GM20000 (cell line): ENCODE measurements at regions not wholly inside any gene's neighbourhood (a gene's known extent, or its start where the extent isn't known, plus 50 kb on each side); places are given as distances from the start of the nearest gene placed in this dataset.

Experiments
- DNase-seq: peaks from one replicate; pipeline ENCODE4 v3.0.0; 2012; ENCODE audit warnings: low spot score
- TF ChIP-seq, protein P1 (sequence below): IDR thresholded peaks from 2 replicates; pipeline ENCODE4 v1.5.1; 2012; ENCODE audit warnings: mild to moderate bottlenecking, control low read depth; ENCODE audit errors: extremely low read depth, missing control alignments

DNA sequence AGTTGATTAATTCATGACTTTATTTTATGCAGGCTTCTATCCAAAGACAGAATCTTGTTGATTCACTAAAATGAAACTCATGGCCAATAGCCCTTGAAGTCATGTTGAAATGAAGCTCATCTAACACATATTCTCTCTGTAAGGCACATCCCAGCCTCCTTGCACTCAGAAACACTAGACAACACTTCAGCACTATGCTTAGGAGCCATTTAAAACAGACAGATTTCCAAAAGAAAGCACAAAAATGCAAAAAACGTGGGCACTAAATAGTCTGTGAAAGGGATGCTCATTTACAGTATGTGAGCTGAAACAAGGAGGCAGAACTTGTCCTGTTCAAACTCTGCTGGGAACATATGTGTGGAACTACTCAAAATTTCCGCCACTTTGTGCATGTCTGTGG lies 124.4 kb downstream of the MYCN start:
- DNase-seq: no peak
- TF ChIP-seq, protein P1, sequence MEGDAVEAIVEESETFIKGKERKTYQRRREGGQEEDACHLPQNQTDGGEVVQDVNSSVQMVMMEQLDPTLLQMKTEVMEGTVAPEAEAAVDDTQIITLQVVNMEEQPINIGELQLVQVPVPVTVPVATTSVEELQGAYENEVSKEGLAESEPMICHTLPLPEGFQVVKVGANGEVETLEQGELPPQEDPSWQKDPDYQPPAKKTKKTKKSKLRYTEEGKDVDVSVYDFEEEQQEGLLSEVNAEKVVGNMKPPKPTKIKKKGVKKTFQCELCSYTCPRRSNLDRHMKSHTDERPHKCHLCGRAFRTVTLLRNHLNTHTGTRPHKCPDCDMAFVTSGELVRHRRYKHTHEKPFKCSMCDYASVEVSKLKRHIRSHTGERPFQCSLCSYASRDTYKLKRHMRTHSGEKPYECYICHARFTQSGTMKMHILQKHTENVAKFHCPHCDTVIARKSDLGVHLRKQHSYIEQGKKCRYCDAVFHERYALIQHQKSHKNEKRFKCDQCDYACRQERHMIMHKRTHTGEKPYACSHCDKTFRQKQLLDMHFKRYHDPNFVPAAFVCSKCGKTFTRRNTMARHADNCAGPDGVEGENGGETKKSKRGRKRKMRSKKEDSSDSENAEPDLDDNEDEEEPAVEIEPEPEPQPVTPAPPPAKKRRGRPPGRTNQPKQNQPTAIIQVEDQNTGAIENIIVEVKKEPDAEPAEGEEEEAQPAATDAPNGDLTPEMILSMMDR: no peak

DNA sequence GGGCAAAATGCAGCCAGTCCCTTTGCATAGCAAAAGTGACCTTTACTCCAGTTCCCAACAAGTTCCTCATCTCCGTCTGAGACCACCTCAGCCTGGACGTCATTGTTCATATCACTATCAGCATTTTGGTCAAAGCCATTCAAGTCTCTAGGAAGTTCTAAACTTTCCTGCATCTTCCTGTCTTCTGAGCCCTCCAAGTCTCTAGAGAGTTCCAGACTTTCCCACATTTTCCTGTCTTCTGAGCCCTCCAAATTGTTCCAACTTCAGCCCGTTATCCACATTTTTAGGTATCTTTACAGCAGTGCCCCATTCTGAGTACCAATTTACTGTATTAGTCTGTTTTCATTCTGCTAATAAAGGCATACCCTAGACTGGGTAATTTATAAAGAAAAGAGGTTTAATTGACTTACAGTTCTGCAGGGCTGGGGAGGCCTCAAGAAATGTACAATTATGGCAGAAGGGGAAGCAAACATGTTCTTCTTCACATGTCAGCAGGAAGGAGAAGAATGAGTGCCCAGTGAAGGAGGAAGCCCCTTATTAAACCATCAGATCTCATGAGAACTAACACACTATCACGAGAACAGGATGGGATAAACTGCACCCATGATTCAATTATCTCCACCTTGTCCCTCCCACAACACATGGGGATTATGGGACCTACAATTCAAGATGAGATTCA lies 123.7 kb downstream of the MYCN start:
- TF ChIP-seq, protein P1: no peak
- no peak for DNase-seq

DNA sequence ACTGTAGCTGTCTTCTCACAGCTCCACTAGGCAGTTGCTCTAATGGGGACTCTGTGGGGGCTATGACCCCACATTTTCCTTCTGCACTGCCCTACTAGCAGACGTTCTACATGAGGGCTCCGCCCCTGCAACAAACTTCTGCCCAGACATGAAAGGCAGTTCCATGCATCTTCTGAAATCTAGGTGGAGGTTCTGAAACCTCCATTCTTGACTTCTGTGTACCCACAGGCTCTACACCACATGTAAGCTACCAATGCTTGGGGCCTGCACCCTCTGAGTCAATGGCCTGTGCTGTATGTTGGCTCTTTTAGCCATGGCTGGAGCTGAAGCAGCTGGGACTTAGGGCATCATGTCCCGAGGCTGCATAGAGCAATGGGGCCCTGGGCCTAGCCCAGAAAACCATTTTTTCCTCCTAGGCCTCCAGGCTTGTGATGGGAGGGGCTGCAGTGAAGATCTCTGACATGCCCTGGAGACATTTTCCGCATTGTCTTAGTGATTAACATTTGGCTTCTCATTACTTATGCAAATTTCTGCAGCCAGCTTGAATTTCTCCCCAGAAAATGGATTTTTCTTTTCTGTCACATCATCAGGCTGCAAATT lies 123.0 kb downstream of the MYCN start:
- DNase-seq: no peak
- TF ChIP-seq, protein P1: no peak

DNA sequence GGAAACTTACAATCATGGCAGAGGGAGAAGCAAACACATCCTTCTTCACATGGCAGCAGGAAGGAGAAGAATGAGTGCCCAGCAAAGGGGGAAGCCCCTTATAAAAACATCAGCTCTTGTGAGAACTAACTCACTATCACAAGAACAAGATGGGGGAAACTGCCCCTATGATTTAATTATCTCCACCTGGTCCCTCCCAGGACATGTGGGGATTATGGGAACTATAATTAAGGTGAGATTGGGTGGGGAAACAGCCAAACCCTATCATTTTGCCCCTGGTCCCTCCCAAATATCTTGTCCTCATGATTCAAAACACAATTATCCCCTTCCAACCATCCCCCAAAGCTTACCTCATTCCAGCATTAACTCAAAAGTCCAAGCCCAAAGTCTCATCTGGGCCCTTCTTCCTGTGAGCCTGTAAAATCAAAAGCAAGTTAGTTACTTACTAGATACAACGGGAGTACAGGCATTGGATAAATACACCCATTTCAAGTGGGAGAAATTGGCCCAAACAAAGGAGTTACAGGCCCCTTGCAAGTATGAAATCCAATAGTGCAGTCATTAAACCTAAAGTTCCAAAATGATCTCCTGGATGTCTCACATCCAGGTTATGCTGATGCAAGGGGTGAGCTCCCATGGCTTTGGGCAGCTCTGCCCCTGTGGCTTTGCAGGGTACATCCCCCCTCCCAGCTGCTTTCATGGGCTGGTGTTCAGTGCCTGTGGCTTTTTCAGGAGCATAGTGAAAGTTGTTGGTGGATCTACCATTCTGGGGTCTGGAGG lies 122.3 kb downstream of the MYCN start:
- TF ChIP-seq, protein P1: no peak
- no peak for DNase-seq

DNA sequence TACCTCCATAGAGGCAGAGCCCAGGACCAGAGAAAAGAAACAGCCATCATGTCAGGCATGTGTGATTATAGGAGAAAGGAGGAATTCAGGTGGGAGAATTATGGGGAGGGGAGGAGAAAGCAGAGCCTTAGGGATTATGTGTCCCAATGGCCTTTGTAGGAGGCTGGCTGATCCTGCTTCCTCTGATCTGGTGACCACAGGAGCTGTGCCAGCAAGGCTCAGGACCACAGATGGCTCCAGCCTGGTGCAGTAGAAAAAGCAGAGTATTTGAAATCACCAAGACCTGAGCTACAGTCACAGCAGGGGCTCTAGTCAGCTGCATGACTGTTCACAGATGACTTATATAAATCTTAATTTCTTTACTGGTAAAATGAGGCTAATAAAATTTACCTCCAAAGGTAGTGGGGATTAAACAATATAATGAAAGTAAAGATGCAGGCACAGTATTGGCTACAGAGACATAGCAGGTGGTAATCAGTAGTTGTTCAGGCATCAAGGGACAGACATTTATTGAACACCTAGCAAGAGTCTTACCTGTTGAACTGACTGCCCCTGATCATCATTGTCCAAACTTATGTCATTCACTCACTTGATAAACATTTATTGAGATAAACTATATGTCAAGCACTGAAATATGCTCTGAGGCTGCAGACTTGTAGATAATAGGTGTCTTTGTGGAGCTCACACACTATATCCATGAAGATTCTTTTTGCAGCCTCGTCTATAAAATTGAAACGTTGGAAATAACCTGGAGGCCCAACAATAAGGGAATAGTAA lies 121.3 kb downstream of the MYCN start:
- DNase-seq: no peak
- TF ChIP-seq, protein P1: no peak

DNA sequence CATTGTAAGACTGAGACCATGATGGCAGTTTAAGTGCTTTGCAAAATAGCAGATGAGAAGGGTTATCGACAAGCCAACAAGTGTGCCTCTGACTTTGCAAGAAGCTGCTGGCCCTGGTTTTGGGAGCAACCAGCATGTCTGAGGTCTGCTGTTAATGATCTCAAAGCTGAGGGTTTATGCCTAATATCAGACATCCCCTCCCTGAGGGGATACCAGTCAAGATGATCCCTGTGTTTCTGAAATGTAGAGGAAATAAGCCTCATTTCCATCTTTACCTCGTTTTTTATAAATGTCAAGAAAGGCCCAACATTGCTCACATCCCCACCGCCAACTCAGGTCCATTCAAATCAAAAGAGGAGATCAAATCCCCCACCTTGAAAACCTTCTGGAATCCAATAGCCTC lies 120.6 kb downstream of the MYCN start:
- TF ChIP-seq, protein P1: no peak
- no peak for DNase-seq
